Activated B cell treated with CpG ODN at 0.5 μM for 24 hours (primary cell): ENCODE measurements at regions not wholly inside any gene's neighbourhood (a gene's known extent, or its start where the extent isn't known, plus 50 kb on each side); places are given as distances from the start of the nearest gene placed in this dataset.

Experiments used
- ATAC-seq: fragments of 200-7000 bp; cut with Tn5 transposase; one replicate; pipeline ENCODE4 v1.10.0; 2021; ENCODE audit warnings: low read depth, mild to moderate bottlenecking, moderate library complexity
- CTCF ChIA-PET: fragments of 350-600 bp; sonication (Branson Sonifier 250); formaldehyde crosslinking; loops from one replicate; lab custom pipeline; 2021; ENCODE audit warnings: antibody characterized with exemption; lab: Charles Lee
- POLR2A ChIA-PET: fragments of 350-600 bp; sonication (Branson Sonifier 250); formaldehyde crosslinking; loops from one replicate; lab custom pipeline; 2021; ENCODE audit warnings: antibody characterized with exemption; lab: Charles Lee
- DNase-seq: peaks from one replicate; pipeline ENCODE4 v3.0.0; 2022
- H3K27ac Mint-ChIP-seq: one replicate; pipeline ENCODE4 v1.8.0; 2020; ENCODE audit warnings: mixed read lengths
- H3K27me3 Mint-ChIP-seq: one replicate; pipeline ENCODE4 v1.8.0; 2021; ENCODE audit warnings: mixed read lengths
- H3K36me3 Mint-ChIP-seq: one replicate; pipeline ENCODE4 v1.8.0; 2021; ENCODE audit warnings: low read depth, mixed read lengths
- H3K4me1 Mint-ChIP-seq: one replicate; pipeline ENCODE4 v1.8.0; 2021; ENCODE audit warnings: mixed read lengths
- H3K4me3 Mint-ChIP-seq: one replicate; pipeline ENCODE4 v1.8.0; 2020; ENCODE audit warnings: mild to moderate bottlenecking, mixed read lengths
- H3K9me3 Mint-ChIP-seq: one replicate; pipeline ENCODE4 v1.8.0; 2020; ENCODE audit warnings: mixed read lengths
- CTCF ChIP-seq: fragments of 200-600 bp; IDR thresholded peaks from one replicate; pipeline ENCODE4 v1.8.0; 2022; ENCODE audit warnings: antibody characterized with exemption, mild to moderate bottlenecking
- intact Hi-C: fragments of 100-400 bp; cut with micrococcal nuclease; formaldehyde crosslinking; loops from one replicate; pipeline ENCODE4 v1.15.1; 2024

DNA sequence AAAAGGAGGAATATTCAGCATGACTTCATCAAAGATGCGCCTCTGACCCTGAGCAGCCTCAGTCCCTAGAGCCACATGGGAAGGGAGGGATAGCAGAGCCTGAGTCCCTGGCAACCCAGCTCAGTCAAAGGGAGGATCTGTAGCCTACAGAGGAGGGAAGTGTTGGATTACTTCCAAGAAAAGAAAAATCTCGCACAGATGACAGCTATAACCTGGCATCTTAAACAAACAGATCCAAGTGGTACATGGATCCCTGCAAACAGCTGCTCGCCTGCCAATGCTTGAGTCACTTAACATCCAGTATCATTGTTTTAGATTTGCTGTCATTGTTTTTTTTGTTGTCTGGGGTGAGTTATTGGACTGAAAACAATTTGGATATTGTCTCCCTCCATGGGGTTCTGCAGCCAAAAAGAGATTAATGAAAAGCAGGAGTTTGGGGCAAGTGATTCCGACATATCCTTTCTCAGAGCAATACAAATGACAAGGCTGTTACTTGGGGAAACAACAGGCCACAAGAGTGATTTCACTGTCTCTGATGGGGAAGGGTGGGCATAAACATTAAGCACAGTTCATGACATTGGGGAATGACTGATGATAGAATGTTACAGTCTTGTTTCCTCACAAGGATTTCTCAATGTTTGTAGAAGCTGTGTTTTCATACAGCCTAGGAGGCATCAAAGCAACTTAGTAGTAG, 153.5 kb upstream of the KIF2A start:
- no peaks in the 10 kb centered on the region for H3K36me3 Mint-ChIP-seq
- no peak overlapping the region for H3K4me3 Mint-ChIP-seq
- no peak for ATAC-seq
- H3K4me1 Mint-ChIP-seq, result no peaks in the 10 kb centered on the region
- intact Hi-C loops, result no loop called here
- TF ChIP-seq CTCF, result no peak
- H3K9me3 Mint-ChIP-seq, result peaks cover 8% of the 10 kb centered on the region
- peaks cover 2% of the 10 kb centered on the region for H3K27me3 Mint-ChIP-seq
- POLR2A ChIA-PET, result no interaction called here
- DNase-seq, result no peak
- CTCF ChIA-PET, result no interaction called here
- no peak overlapping the region for H3K27ac Mint-ChIP-seq

DNA sequence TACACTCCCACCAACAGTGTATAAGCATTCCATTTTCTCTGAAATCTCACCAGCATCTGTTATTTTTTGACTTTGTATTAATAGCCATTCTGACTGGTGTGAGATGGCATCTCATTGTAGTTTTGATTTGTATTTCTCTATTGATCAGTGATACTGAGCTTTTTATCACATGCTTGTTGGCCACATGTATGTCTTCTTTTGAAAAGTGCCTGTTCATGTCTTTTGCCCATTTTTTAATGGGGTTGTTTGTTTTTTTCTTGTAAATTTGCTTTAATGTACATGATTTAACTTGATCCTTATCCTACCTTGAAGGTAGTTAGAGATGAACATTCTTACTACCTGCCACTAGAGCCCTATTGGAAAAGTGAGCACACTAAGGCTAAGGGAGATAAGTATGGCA, 151.2 kb upstream of the KIF2A start:
- no peak for TF ChIP-seq CTCF
- Mint-ChIP-seq H3K27ac (no peak overlapping the region), H3K27me3 (peaks cover 2% of the 10 kb centered on the region), H3K9me3 (peaks cover 10% of the 10 kb centered on the region), H3K4me1 (no peaks in the 10 kb centered on the region), H3K4me3 (no peak overlapping the region), H3K36me3 (no peaks in the 10 kb centered on the region)
- ATAC-seq (no peak), DNase-seq (no peak)
- ChIA-PET CTCF (no interaction called here), POLR2A (no interaction called here)
- intact Hi-C loops, result no loop called here

DNA sequence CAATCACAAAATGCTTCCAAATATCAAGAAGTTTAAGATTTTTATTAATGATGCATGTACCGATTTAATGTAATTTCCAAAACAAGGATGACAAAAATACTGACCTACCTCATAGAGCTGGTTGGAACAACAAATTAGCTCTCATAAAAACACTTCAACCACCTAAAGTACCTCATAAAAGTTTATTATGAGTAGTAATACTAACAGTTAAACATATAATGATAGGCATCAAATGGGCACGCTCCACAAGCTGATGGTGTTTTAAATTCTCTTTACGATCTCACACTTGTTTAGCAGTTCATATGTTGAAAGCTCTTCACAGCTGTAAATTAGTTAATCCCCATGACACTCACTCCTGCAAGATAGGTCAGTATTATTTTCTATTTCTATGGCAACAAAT, 150.0 kb upstream of the KIF2A start:
- H3K9me3 Mint-ChIP-seq, result peaks cover 10% of the 10 kb centered on the region
- H3K27me3 Mint-ChIP-seq, result peaks cover 2% of the 10 kb centered on the region
- DNase-seq (no peak), ATAC-seq (no peak)
- TF ChIP-seq CTCF, result no peak
- intact Hi-C loops, result no loop called here
- ChIA-PET CTCF (no interaction called here), POLR2A (no interaction called here)
- H3K4me1 Mint-ChIP-seq, result no peaks in the 10 kb centered on the region
- H3K27ac Mint-ChIP-seq, result no peak overlapping the region
- H3K36me3 Mint-ChIP-seq, result no peaks in the 10 kb centered on the region
- H3K4me3 Mint-ChIP-seq, result no peak overlapping the region

DNA sequence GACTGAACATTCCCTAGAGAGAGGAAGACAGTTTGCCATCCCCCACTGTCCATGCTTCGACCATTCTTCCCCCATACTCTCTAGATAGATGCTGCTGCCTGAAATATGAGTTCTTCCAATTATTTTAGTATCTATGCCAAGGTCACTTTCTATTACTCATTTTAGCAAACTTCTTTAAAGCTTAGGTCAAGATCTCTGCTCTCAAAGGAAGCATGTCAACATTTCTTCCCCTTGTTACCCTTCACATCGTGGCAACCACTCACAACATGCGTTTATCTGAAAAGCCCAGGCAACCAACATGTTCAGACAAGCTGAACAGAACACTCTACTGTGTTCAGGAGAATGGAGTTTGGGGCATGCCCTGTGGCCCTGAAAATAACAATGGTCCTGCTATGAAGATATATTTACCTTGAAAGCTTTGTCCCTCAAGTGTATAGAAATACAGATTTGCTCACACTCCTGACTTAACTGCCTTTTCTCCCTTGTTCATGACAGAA, 138.4 kb upstream of the KIF2A start:
- Mint-ChIP-seq H3K27ac (no peak overlapping the region), H3K9me3 (peaks cover 2% of the 10 kb centered on the region), H3K27me3 (peaks cover 3% of the 10 kb centered on the region), H3K36me3 (no peaks in the 10 kb centered on the region), H3K4me3 (no peak overlapping the region), H3K4me1 (no peaks in the 10 kb centered on the region)
- DNase-seq, result no peak
- POLR2A ChIA-PET, result no interaction called here
- no peak for TF ChIP-seq CTCF
- no peak for ATAC-seq
- intact Hi-C loops, result no loop called here
- CTCF ChIA-PET, result no interaction called here

DNA sequence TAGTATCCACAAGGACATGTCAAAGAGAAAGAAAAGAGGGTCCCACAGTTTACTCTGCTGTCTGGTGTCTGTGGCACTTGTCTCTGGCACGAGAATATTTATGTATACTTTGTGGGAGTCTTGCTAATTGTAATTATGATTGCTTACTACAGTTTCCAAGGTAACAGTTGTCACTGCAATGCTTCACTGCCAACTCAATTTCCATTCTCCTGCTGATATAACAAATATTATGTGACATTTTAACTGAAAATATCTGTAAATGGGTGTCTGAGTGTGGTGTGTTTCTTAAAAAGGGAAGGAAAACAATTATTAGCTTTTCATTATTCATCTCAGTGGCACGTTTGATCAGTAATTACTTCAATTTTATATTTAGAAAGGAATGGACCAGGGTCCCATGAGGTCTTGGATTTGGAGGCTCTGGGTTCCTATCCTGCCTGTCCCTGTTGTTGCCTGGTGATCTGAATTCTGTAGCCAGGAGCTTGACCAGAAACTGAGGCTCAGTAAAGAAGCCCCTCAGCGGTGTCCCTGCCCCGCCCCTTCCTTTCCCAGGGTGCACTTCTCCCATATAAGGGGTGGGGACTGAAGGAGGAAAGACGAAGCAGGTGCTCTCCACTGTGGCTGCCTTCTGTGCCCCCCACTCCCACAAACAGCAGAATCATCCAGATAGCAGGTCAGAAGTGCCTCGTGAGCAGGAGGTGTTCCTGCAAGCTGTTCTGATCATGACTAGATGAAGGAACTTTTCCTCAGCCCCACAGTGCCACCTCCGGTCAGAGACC, 137.3 kb upstream of the KIF2A start:
- Mint-ChIP-seq H3K4me3 (no peak overlapping the region), H3K36me3 (no peaks in the 10 kb centered on the region), H3K27me3 (peaks cover 3% of the 10 kb centered on the region), H3K9me3 (no peaks in the 10 kb centered on the region), H3K4me1 (no peaks in the 10 kb centered on the region), H3K27ac (no peak overlapping the region)
- POLR2A ChIA-PET, result no interaction called here
- no peak for DNase-seq
- intact Hi-C loops, result no loop called here
- CTCF ChIA-PET, result no interaction called here
- no peak for ATAC-seq
- no peak for TF ChIP-seq CTCF
